T-helper 1 cell (primary cell): ENCODE measurements at regions not wholly inside any gene's neighbourhood (a gene's known extent, or its start where the extent isn't known, plus 50 kb on each side); places are given as distances from the start of the nearest gene placed in this dataset.
"Not testable (repeated sequence)": the region's sequence is repeated elsewhere in the genome, so short reads cannot be mapped to it uniquely, and the experiment has no call there.

Source experiments
- DNase-seq, 5 donors: peaks; one replicate each; pipeline ENCODE4 v3.0.0-alpha.2; 2012 to 2020

DNA sequence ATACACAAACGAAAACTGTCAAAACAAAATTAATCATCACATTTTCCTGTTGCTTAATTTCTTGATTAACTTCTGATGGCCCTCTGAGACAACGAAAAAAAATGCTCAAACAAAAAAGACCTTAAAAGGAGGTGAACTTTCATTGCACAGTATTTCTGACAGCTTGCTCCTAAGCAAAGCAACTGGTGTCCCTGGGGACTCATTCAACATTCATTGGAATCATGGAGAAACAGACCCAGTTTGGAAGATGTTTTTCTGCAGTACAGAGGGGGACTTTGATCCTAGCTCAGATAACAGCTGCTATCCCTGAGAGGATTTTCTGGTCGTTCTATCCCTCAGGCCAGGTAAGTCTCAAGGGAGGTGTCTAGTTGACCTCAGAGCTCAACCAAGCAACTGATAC lies 378.7 kb upstream of the ATP11B start:
- DNase-seq: no peak

DNA sequence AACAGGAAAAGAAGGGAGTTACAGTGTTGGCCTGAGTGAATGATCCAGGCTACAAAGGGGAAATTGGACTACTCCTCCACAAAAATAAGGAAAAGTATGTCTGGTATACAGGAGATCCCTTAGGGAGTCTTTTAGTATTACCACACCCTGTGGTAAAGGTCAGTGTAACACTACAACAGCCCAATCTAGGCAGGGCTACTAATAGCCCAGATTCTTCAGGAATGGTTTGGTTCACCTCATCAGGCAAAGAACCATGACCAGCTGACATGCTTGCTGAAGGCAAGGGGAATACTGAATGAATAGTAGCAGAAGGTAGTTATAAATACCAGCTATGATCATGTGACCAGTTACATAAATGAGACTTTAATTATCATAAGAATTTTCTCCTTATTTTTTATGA lies 372.6 kb upstream of the ATP11B start:
- no peak for DNase-seq

DNA sequence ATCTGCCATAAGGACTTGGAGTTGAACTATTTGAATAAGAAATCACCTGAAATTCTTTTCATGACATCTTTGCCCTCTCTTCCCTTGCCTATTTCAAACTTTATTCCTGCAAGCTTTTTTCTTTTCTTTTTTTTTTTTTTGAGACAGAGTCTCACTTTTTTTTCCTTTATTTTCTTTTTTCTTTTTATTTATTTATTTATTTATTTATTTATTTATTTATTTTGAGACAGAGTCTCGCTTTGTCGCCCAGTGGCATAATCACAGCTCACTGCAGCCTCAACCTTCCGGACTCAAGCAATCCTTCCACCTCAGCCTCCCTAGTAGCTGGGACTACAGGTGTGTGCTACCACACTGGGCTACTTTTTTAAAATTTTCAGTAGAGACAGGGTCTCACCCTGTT lies 369.3 kb upstream of the ATP11B start:
- DNase-seq: no peak

DNA sequence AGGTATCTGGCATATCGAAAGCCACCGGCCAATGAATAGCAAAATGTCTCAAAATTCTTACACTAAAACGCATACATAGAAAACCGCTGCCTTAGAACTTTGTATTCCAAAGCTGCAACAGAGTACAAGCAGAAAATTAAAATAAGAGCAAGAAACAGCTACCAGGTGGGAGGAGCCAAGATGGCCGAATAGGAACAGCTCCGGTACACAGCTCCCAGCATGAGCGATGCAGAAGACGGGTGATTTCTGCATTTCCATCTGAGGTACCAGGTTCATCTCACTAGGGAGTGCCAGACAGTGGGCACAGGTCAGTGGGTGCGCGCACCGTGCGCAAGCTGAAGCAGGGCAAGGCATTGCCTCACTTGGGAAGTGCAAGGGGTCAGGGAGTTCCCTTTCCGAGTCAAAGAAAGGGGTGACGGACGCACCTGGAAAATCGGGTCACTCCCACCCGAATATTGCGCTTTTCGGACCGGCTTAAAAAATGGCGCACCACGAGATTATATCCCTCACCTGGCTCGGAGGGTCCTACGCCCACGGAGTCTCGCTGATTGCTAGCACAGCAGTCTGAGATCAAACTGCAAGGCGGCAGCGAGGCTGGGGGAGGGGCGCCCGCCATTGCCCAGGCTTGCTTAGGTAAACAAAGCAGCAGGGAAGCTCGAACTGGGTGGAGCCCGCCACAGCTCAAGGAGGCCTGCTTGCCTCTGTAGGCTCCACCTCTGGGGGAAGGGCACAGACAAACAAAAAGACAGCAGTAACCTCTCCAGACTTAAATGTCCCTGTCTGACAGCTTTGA lies 367.2 kb upstream of the ATP11B start:
- not testable (repeated sequence) for DNase-seq

DNA sequence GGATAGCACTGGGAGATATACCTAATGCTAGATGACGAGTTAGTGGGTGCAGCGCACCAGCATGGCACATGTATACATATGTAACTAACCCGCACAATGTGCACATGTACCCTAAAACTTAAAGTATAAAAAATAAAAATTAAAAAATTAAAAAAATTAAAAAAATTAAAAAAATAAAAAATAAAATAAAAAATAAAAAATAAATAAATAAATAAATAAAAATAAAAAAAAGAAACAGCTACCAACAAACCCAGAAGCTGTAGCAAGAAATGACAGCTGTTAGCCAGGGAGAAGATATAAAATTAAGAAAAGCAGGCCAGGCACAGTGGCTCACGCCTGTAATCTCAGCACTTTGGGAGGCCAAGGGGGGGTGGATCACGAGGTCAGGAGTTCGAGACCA lies 361.3 kb upstream of the ATP11B start:
- DNase-seq: not testable (repeated sequence)

GRCh38 chr3:182435860-182436259 lies 357.4 kb upstream of the ATP11B start:
- no peak for DNase-seq

- no peak for DNase-seq
Observed at GRCh38 chr3:182436547-182436946, 356.8 kb upstream of the ATP11B start.

- no peak for DNase-seq
Observed at GRCh38 chr3:182438398-182438797, 354.9 kb upstream of the ATP11B start.

GRCh38 chr3:182440101-182440500 lies 353.2 kb upstream of the ATP11B start:
- no peak for DNase-seq

- DNase-seq: no peak
Observed at GRCh38 chr3:182445576-182445975, 347.7 kb upstream of the ATP11B start.

- no peak for DNase-seq
Observed at GRCh38 chr3:182450942-182451787, 342.1 kb upstream of the ATP11B start.

DNA sequence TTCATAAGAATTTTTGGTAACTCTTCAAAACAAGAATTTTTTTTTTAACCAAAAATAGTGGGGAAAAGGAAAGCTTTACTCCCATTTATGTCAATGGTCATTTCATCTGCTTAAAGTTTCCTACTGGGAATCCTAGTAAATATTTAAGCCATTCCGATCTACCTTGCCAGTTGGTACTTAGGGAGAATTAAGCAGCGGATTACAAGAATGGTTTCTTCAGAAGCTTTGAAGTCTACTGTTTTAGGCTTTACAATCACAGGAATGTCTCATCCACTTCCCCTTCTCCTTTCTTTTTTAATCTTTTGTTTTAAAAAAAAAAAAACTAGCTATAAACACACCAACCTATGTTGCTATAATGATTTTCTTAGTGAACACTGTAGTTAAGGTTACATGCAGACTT lies 341.4 kb upstream of the ATP11B start:
- DNase-seq: no peak

DNA sequence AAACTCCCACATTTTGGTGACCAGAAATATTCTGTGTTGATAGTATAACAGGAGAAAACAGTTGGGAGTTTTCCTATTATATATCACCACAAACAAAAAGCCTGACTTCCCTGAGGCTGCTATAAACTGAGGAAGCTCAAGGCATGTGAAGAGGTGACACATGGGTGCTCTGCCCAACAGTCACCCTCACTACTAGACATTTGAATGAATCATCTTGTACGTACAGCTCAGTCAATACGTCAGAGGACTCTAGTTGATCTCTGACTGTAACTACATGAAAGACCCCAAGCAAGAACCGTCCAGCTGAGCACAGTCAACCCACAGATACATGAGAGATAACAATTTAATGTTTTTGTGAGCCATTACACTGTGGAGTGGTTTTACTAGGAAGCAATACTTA lies 338.3 kb upstream of the ATP11B start:
- no peak for DNase-seq

DNA sequence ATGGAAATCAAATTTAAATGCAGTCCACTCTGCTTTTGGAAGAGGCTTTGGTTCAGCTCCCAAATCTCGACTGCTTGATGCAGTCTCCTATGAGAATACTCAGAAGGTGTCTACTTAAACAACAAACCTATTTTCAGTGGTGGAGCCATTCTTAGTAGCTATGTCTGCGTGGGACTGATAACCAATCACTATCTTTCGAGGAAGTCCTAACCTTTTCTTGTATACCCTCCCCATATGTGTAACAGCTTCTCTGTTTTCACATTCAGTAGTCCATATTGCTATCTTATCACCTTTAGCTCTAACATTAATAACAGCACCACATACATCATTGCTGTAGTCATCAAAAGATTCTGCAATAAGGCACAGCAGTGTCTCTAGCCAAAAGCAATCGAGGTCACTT lies 333.0 kb upstream of the ATP11B start:
- no peak for DNase-seq

DNA sequence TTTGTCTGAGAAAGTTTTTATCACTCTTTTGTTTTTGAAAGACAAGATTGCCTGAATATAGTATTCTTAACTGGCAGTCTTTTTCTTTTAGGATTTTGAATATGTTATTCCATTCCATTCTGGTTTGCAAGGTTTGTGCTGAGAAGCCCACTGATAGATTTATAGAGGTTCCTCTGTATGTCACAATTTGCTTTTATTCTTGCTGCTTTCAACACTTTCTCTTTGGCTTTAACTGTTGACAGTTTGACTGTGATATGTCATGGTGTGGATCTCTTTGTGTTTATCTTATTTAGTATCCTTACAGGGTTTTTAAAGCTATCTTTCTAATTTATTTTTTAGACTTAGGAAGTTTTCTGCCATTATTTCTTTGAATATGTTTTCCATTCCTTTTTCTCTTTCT lies 331.2 kb upstream of the ATP11B start:
- DNase-seq: no peak

- no peak for DNase-seq
Observed at GRCh38 chr3:182464513-182465145, 328.7 kb upstream of the ATP11B start.

GRCh38 chr3:182465301-182466185 lies 327.8 kb upstream of the ATP11B start:
- DNase-seq: no peak

- DNase-seq: no peak
Observed at GRCh38 chr3:182469086-182469485, 324.2 kb upstream of the ATP11B start.

DNA sequence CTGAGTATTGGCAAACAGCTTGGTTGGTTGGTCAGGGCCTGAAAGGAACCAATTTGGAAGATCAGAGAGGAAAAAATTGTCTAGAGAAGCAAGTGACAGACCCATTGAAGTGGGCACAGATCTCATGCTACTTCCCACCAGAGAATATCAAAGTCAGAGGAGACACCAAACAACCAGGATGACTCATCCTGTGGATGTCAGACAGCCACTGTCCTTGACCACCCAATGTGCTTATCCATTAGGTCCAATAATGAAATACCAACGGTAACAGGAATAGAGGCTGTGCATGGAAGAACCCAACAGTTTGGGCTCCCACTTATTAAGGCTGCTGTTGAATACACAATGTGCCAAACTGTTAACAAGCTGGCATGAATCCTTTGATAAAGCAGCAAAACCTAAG lies 323.1 kb upstream of the ATP11B start:
- DNase-seq: no peak

- DNase-seq: no peak
Observed at GRCh38 chr3:182473191-182473710, 320.1 kb upstream of the ATP11B start.

- no peak for DNase-seq
Observed at GRCh38 chr3:182478369-182478768, 314.9 kb upstream of the ATP11B start.
